ENCODE measurements at regions not wholly inside any gene's neighbourhood (a gene's known extent, or its start where the extent isn't known, plus 50 kb on each side); places are given as distances from the start of the nearest gene placed in this dataset.

- TF ChIP-seq CTCF (IDR thresholded peaks at IDR 0.05) (no peak), POLR2A (IDR thresholded peaks at IDR 0.05) (no peak)
Measured at GRCh38 chr6:4451081-4451480, 315.7 kb upstream of the ECI2 start.
